Stimulated activated CD4-positive, alpha-beta T cell treated with anti-CD3 and anti-CD28 coated beads, Interleukin-1b, Interleukin-23, amount 100 ng/mL, for 1 hour (primary cell): ENCODE measurements at regions not wholly inside any gene's neighbourhood (a gene's known extent, or its start where the extent isn't known, plus 50 kb on each side); places are given as distances from the start of the nearest gene placed in this dataset.

Experiments used
- DNase-seq, 2 donors: peaks; one replicate each; pipeline ENCODE4 v3.0.0-alpha.2; 2020; ENCODE audit warnings: low read depth in 2 of 2

GRCh38 chr16:6286176-6286575 is 1046.5 kb upstream of the RBFOX1 start:
- DNase-seq: no peak

GRCh38 chr16:6284731-6285130 is 1047.9 kb upstream of the RBFOX1 start:
- DNase-seq: no peak

- no peak for DNase-seq
Observed at GRCh38 chr16:6281994-6282393, 1050.7 kb upstream of the RBFOX1 start.

GRCh38 chr16:6281274-6281673 is 1051.4 kb upstream of the RBFOX1 start:
- no peak for DNase-seq

- no peak for DNase-seq
Observed at GRCh38 chr16:6280055-6280454, 1052.6 kb upstream of the RBFOX1 start.

- DNase-seq: no peak
Observed at GRCh38 chr16:6279286-6279685, 1053.4 kb upstream of the RBFOX1 start.

- DNase-seq: no peak
Observed at GRCh38 chr16:6274351-6274750, 1058.3 kb upstream of the RBFOX1 start.

GRCh38 chr16:6267682-6268081 is 1065.0 kb upstream of the RBFOX1 start:
- DNase-seq: no peak

- no peak for DNase-seq
Observed at GRCh38 chr16:6266703-6267102, 1065.9 kb upstream of the RBFOX1 start.

GRCh38 chr16:6265968-6266367 is 1066.7 kb upstream of the RBFOX1 start:
- no peak for DNase-seq

GRCh38 chr16:6258056-6258455 is 1074.6 kb upstream of the RBFOX1 start:
- no peak for DNase-seq

- no peak for DNase-seq
Observed at GRCh38 chr16:6252541-6252940, 1080.1 kb upstream of the RBFOX1 start.

GRCh38 chr16:6250511-6250910 is 1082.1 kb upstream of the RBFOX1 start:
- no peak for DNase-seq

- no peak for DNase-seq
Observed at GRCh38 chr16:6249863-6250262, 1082.8 kb upstream of the RBFOX1 start.

GRCh38 chr16:6248199-6248598 is 1084.4 kb upstream of the RBFOX1 start:
- DNase-seq: no peak

- no peak for DNase-seq
Observed at GRCh38 chr16:6247775-6248174, 1084.9 kb upstream of the RBFOX1 start.

- no peak for DNase-seq
Observed at GRCh38 chr16:6247150-6247549, 1085.5 kb upstream of the RBFOX1 start.

GRCh38 chr16:6246266-6246665 is 1086.4 kb upstream of the RBFOX1 start:
- DNase-seq: no peak

GRCh38 chr16:6232056-6232455 is 1100.6 kb upstream of the RBFOX1 start:
- DNase-seq: no peak

- DNase-seq: no peak
Observed at GRCh38 chr16:6231398-6231797, 1101.2 kb upstream of the RBFOX1 start.

GRCh38 chr16:6229186-6229585 is 1103.5 kb upstream of the RBFOX1 start:
- DNase-seq: no peak

- no peak for DNase-seq
Observed at GRCh38 chr16:6218855-6219254, 1113.8 kb upstream of the RBFOX1 start.

GRCh38 chr16:6216836-6217235 is 1115.8 kb upstream of the RBFOX1 start:
- DNase-seq: no peak

- no peak for DNase-seq
Observed at GRCh38 chr16:6211644-6212043, 1114.0 kb upstream of the EEF2KMT start.
